MG63 (cell line): ENCODE measurements at regions not wholly inside any gene's neighbourhood (a gene's known extent, or its start where the extent isn't known, plus 50 kb on each side); places are given as distances from the start of the nearest gene placed in this dataset.
"Not testable (repeated sequence)": the region's sequence is repeated elsewhere in the genome, so short reads cannot be mapped to it uniquely, and the experiment has no call there.

ENCODE experiments used
- DNase-seq: peaks from one replicate; pipeline ENCODE4 v3.0.0-alpha.2; 2020
- H3K27me3 ChIP-seq: fragments of 250-450 bp; sonication (Bioruptor Pico); 2 replicates; pipeline ENCODE4 v1.5.1; 2020; ENCODE audit warnings: mild to moderate bottlenecking, moderate library complexity
- H3K36me3 ChIP-seq: fragments of 250-450 bp; sonication (Bioruptor Pico); 2 replicates; pipeline ENCODE4 v1.5.1; 2020; ENCODE audit warnings: mild to moderate bottlenecking, moderate library complexity
- H3K4me3 ChIP-seq: fragments of 250-450 bp; sonication (Bioruptor Pico); 2 replicates; pipeline ENCODE4 v1.5.1; 2020; ENCODE audit warnings: mild to moderate bottlenecking, moderate library complexity
- H3K9me3 ChIP-seq: fragments of 250-450 bp; sonication (Bioruptor Pico); 2 replicates; pipeline ENCODE4 v1.5.1; 2020; ENCODE audit warnings: mild to moderate bottlenecking, moderate library complexity

GRCh38 chr15:34488973-34489959, 51.7 kb upstream of the GOLGA8A start:
- not testable (repeated sequence) for H3K4me3 ChIP-seq

More at GRCh38 chr15:34488973-34489959, 51.7 kb upstream of the GOLGA8A start:
- H3K36me3 ChIP-seq, DNase-seq, H3K9me3 ChIP-seq: not testable (repeated sequence)
- H3K27me3 ChIP-seq = peaks cover 34% of the 10 kb centered on the region
